GM13977 (cell line): ENCODE measurements at regions not wholly inside any gene's neighbourhood (a gene's known extent, or its start where the extent isn't known, plus 50 kb on each side); places are given as distances from the start of the nearest gene placed in this dataset.

Source experiments
- DNase-seq: peaks from one replicate; pipeline ENCODE4 v3.0.0; 2012; ENCODE audit warnings: low spot score
- CTCF ChIP-seq: IDR thresholded peaks from 2 replicates; pipeline ENCODE4 v1.5.1; 2012; ENCODE audit warnings: mild to moderate bottlenecking, control low read depth; ENCODE audit not compliant: insufficient read depth; ENCODE audit errors: extremely low read depth, missing control alignments
- in situ Hi-C: fragments of 300-500 bp; cut with MboI; formaldehyde crosslinking; loops from one replicate; pipeline ENCODE4 v1.12.0; 2022; ENCODE audit warnings: low sequenced_read_pairs, low pct_unique_long_range_greater_than_20kb, mixed read lengths, inconsistent platforms; ENCODE audit not compliant: unreplicated experiment

- in situ Hi-C loops = no loop called here
- no peak for TF ChIP-seq CTCF
- no peak for DNase-seq
Observed at GRCh38 chr9:129465834-129466535, 154.9 kb downstream of the C9orf50 start.

GRCh38 chr9:129464972-129465833, 155.7 kb downstream of the C9orf50 start:
- no peak for DNase-seq
- no peak for TF ChIP-seq CTCF
- in situ Hi-C loops = no loop called here

- in situ Hi-C loops = no loop called here
- TF ChIP-seq CTCF = no peak
Observed at GRCh38 chr9:129463994-129464393, 156.9 kb downstream of the C9orf50 start.

GRCh38 chr9:129463477-129463876, 157.4 kb downstream of the C9orf50 start:
- no peak for DNase-seq
- no peak for TF ChIP-seq CTCF
- in situ Hi-C loops = no loop called here

More at GRCh38 chr9:129463994-129464393, 156.9 kb downstream of the C9orf50 start:
- no peak for DNase-seq

- in situ Hi-C loops = no loop called here
- TF ChIP-seq CTCF = no peak
- no peak for DNase-seq
Observed at GRCh38 chr9:129462360-129462759, 158.5 kb downstream of the C9orf50 start.

GRCh38 chr9:129460323-129461261, 160.3 kb downstream of the C9orf50 start:
- TF ChIP-seq CTCF = peak; percentile 30
- DNase-seq = peak; percentile 98
- in situ Hi-C loops = no loop called here
